GM23338 (cell line): ENCODE measurements at regions not wholly inside any gene's neighbourhood (a gene's known extent, or its start where the extent isn't known, plus 50 kb on each side); places are given as distances from the start of the nearest gene placed in this dataset.

Source experiments
- ATAC-seq: fragments of 200-7000 bp; cut with Tn5 transposase; 3 replicates; pipeline ENCODE4 v1.9.1; 2020
- DNase-seq: peaks from one replicate; pipeline ENCODE4 v3.0.0-alpha.2; 2015; ENCODE audit warnings: low spot score
- H2AFZ ChIP-seq: fragments of 200-600 bp; sonication (generic); 2 replicates; pipeline ENCODE4 v1.8.0; 2016; ENCODE audit warnings: antibody characterized with exemption, mild to moderate bottlenecking, moderate library complexity
- H3F3A ChIP-seq: fragments of 200-600 bp; sonication (generic); replicated peaks from 2 replicates; pipeline ENCODE4 v1.8.0; 2017; ENCODE audit warnings: antibody characterized with exemption, mixed run types, low read depth
- H3K27ac ChIP-seq: fragments of 200-600 bp; sonication (generic); 2 replicates; pipeline ENCODE4 v1.6.1; 2016; ENCODE audit warnings: low read depth
- H3K27me3 ChIP-seq: fragments of 200-600 bp; sonication (generic); 2 replicates; pipeline ENCODE4 v1.8.0; 2016; ENCODE audit warnings: mild to moderate bottlenecking, mixed run types, moderate library complexity; ENCODE audit not compliant: insufficient read depth
- H3K36me3 ChIP-seq: fragments of 200-600 bp; sonication (generic); 2 replicates; pipeline ENCODE4 v1.8.0; 2016; ENCODE audit warnings: mild to moderate bottlenecking; ENCODE audit not compliant: insufficient read depth
- H3K4me1 ChIP-seq: fragments of 200-600 bp; sonication (generic); 2 replicates; pipeline ENCODE4 v1.8.0; 2016; ENCODE audit warnings: mild to moderate bottlenecking, moderate library complexity; ENCODE audit not compliant: insufficient read depth
- H3K4me2 ChIP-seq: fragments of 200-600 bp; sonication (generic); 2 replicates; pipeline ENCODE4 v1.7.1; 2017; ENCODE audit warnings: mixed run types
- H3K4me3 ChIP-seq: fragments of 200-600 bp; sonication (generic); 2 replicates; pipeline ENCODE4 v1.6.1; 2016; ENCODE audit warnings: mixed run types
- H3K79me2 ChIP-seq: fragments of 200-600 bp; sonication (generic); replicated peaks from 2 replicates; pipeline ENCODE4 v1.8.0; 2017; ENCODE audit warnings: mild to moderate bottlenecking; ENCODE audit not compliant: insufficient read depth
- H3K9me2 ChIP-seq: fragments of 200-600 bp; sonication (generic); 2 replicates; pipeline ENCODE4 v1.8.0; 2017; ENCODE audit not compliant: insufficient read depth
- H4K20me1 ChIP-seq: fragments of 200-600 bp; sonication (generic); replicated peaks from 2 replicates; pipeline ENCODE4 v1.8.0; 2017; ENCODE audit warnings: mild to moderate bottlenecking; ENCODE audit not compliant: insufficient read depth
- H3K27ac Mint-ChIP-seq: 2 replicates; pipeline ENCODE4 v1.8.0; 2020; ENCODE audit warnings: inconsistent platforms, mild to moderate bottlenecking, moderate library complexity, mixed read lengths
- H3K27me3 Mint-ChIP-seq: 3 replicates; pipeline ENCODE4 v1.8.0; 2022; ENCODE audit warnings: low read depth, mild to moderate bottlenecking, moderate library complexity, mixed read lengths, inconsistent platforms; ENCODE audit not compliant: insufficient read depth, poor library complexity
- H3K36me3 Mint-ChIP-seq: 3 replicates; pipeline ENCODE4 v1.8.0; 2021; ENCODE audit warnings: low read depth, mild to moderate bottlenecking, inconsistent platforms, moderate library complexity, mixed read lengths
- H3K4me1 Mint-ChIP-seq: 3 replicates; pipeline ENCODE4 v1.8.0; 2020; ENCODE audit warnings: mild to moderate bottlenecking, inconsistent platforms, mixed read lengths
- H3K4me3 Mint-ChIP-seq: 3 replicates; pipeline ENCODE4 v1.8.0; 2021; ENCODE audit warnings: moderate library complexity, mild to moderate bottlenecking, inconsistent platforms, mixed read lengths
- H3K9me3 Mint-ChIP-seq: 3 replicates; pipeline ENCODE4 v1.8.0; 2020; ENCODE audit warnings: moderate library complexity, mild to moderate bottlenecking, inconsistent platforms, mixed read lengths
- CREB1 ChIP-seq: fragments of 250-450 bp; sonication (Bioruptor Pico); IDR thresholded peaks from 2 replicates; pipeline ENCODE4 v1.5.0; 2020; ENCODE audit warnings: low read depth, mild to moderate bottlenecking, moderate library complexity
- EZH2 ChIP-seq: fragments of 200-600 bp; sonication (generic); IDR thresholded peaks from one replicate; pipeline ENCODE4 v1.8.0; 2017; ENCODE audit warnings: antibody characterized with exemption, mild to moderate bottlenecking, low read depth; ENCODE audit not compliant: unreplicated experiment
- JUNB ChIP-seq: IDR thresholded peaks from one replicate; pipeline ENCODE4 v1.6.1; 2016; ENCODE audit warnings: antibody characterized with exemption; ENCODE audit not compliant: unreplicated experiment
- NANOG ChIP-seq: IDR thresholded peaks from 2 replicates; pipeline ENCODE4 v1.6.1; 2016; ENCODE audit warnings: antibody characterized with exemption, borderline replicate concordance
- POLR2AphosphoS5 ChIP-seq: IDR thresholded peaks from 2 replicates; pipeline ENCODE4 v1.6.1; 2016; ENCODE audit warnings: antibody characterized with exemption, low read depth
- STAT1 ChIP-seq: IDR thresholded peaks from one replicate; pipeline ENCODE4 v1.6.1; 2016; ENCODE audit warnings: antibody characterized with exemption; ENCODE audit not compliant: unreplicated experiment
- ZNF114 ChIP-seq: fragments of 250-450 bp; sonication (Bioruptor Pico); IDR thresholded peaks from 2 replicates; pipeline ENCODE4 v1.5.0; 2020; ENCODE audit warnings: mild to moderate bottlenecking, moderate library complexity
- TF ChIP-seq, protein P1 (sequence below): IDR thresholded peaks from one replicate; pipeline ENCODE4 v1.6.1; 2018; ENCODE audit warnings: antibody characterized with exemption; ENCODE audit not compliant: unreplicated experiment
- TF ChIP-seq, protein P2 (sequence below): IDR thresholded peaks from 2 replicates; pipeline ENCODE4 v1.6.1; 2016; ENCODE audit warnings: antibody characterized with exemption
- TF ChIP-seq, protein P3 (sequence below), 2 experiments: fragments of 200-600 bp in 1 of 2; sonication (generic) in 1 of 2; conservative IDR thresholded peaks; 2 replicates each; pipeline versions ENCODE4 v1.5.1 to v1.6.1; 2016 to 2017; ENCODE audit warnings: antibody characterized with exemption in 2 of 2, low read depth in 2 of 2, mild to moderate bottlenecking in 2 of 2, moderate library complexity in 1 of 2
- TF ChIP-seq, protein P4 (sequence below): fragments of 250-450 bp; sonication (Bioruptor Pico); IDR thresholded peaks from 2 replicates; pipeline ENCODE4 v1.5.0; 2020; ENCODE audit warnings: mild to moderate bottlenecking, moderate library complexity

DNA sequence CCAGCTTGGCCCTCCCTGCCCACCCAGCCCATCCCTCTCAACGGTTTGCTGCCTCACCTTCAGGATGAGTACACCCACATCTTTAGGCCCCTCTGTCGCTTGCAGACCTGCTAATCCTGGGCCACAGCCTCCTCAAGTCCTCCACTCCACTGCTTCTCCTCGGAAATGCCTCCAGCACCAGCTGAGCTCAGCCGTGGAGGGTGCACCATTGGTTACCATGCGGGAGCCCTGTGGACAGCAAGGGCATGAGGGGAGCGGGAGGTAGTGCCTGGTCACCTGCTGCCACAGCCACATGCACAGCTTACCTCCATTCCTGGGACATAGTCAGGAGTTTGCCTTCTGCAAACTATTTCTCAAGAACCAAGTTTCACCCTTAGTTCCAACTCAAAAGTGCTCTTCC is 286.3 kb upstream of the ZMIZ1 start (continued):
- TF ChIP-seq, protein P1, sequence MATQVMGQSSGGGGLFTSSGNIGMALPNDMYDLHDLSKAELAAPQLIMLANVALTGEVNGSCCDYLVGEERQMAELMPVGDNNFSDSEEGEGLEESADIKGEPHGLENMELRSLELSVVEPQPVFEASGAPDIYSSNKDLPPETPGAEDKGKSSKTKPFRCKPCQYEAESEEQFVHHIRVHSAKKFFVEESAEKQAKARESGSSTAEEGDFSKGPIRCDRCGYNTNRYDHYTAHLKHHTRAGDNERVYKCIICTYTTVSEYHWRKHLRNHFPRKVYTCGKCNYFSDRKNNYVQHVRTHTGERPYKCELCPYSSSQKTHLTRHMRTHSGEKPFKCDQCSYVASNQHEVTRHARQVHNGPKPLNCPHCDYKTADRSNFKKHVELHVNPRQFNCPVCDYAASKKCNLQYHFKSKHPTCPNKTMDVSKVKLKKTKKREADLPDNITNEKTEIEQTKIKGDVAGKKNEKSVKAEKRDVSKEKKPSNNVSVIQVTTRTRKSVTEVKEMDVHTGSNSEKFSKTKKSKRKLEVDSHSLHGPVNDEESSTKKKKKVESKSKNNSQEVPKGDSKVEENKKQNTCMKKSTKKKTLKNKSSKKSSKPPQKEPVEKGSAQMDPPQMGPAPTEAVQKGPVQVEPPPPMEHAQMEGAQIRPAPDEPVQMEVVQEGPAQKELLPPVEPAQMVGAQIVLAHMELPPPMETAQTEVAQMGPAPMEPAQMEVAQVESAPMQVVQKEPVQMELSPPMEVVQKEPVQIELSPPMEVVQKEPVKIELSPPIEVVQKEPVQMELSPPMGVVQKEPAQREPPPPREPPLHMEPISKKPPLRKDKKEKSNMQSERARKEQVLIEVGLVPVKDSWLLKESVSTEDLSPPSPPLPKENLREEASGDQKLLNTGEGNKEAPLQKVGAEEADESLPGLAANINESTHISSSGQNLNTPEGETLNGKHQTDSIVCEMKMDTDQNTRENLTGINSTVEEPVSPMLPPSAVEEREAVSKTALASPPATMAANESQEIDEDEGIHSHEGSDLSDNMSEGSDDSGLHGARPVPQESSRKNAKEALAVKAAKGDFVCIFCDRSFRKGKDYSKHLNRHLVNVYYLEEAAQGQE: no peak
- TF ChIP-seq, protein P2, sequence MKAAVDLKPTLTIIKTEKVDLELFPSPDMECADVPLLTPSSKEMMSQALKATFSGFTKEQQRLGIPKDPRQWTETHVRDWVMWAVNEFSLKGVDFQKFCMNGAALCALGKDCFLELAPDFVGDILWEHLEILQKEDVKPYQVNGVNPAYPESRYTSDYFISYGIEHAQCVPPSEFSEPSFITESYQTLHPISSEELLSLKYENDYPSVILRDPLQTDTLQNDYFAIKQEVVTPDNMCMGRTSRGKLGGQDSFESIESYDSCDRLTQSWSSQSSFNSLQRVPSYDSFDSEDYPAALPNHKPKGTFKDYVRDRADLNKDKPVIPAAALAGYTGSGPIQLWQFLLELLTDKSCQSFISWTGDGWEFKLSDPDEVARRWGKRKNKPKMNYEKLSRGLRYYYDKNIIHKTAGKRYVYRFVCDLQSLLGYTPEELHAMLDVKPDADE: no peak
- TF ChIP-seq STAT1: no peak
- TF ChIP-seq NANOG: no peak
- TF ChIP-seq ZNF114 (CRISPR knock-in tag): no peak
- TF ChIP-seq EZH2: no peak
- no peak for TF ChIP-seq CREB1
- TF ChIP-seq, protein P3, sequence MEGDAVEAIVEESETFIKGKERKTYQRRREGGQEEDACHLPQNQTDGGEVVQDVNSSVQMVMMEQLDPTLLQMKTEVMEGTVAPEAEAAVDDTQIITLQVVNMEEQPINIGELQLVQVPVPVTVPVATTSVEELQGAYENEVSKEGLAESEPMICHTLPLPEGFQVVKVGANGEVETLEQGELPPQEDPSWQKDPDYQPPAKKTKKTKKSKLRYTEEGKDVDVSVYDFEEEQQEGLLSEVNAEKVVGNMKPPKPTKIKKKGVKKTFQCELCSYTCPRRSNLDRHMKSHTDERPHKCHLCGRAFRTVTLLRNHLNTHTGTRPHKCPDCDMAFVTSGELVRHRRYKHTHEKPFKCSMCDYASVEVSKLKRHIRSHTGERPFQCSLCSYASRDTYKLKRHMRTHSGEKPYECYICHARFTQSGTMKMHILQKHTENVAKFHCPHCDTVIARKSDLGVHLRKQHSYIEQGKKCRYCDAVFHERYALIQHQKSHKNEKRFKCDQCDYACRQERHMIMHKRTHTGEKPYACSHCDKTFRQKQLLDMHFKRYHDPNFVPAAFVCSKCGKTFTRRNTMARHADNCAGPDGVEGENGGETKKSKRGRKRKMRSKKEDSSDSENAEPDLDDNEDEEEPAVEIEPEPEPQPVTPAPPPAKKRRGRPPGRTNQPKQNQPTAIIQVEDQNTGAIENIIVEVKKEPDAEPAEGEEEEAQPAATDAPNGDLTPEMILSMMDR (conservative IDR thresholded peaks at IDR 0.05; ENCODE audit: low read depth in 2 of 2): no peak
- TF ChIP-seq POLR2AphosphoS5: no peak

DNA sequence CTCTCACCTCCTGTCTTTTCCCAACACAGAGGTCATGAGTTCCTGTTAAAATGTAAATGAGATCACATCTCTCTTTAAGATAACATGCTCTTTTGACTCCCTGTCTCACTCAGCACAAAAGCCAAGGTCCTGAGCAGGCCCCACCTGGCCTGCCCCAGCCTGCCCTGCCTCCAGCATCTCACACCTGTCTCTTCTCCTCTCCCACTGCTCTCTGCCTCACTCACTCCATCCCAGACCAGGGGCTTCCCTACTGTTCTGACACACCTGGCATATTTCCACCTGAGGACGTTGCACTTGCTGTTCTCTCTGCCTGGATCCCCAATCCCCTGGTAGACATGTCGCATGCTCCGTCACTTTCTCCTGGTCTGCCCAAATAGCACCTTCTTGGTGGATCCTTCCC is 285.0 kb upstream of the ZMIZ1 start:
- Mint-ChIP-seq H3K27ac (no peak overlapping the region), H3K9me3 (no peaks in the 10 kb centered on the region; the same call in 2 of the 3 replicates), H3K4me3 (no peak overlapping the region), H3K27me3 (peaks cover 2% of the 10 kb centered on the region), H3K36me3 (0 out of 3 replicates have a peak, but pooled peaks cover 4% of the 10 kb centered on the region), H3K4me1 (no peaks in the 10 kb centered on the region)
- no peak overlapping the region for H3K4me2 ChIP-seq
- no peaks in the 10 kb centered on the region for H3K4me1 ChIP-seq
- H2AFZ ChIP-seq: no peak overlapping the region
- no peaks in the 10 kb centered on the region for H3K27me3 ChIP-seq
- H3K36me3 ChIP-seq: no peaks in the 10 kb centered on the region
- H3K79me2 ChIP-seq: no peaks in the 10 kb centered on the region
- DNase-seq: no peak
- no peak for ATAC-seq
- no peaks in the 10 kb centered on the region for H3F3A ChIP-seq
- no peaks in the 10 kb centered on the region for H3K9me2 ChIP-seq
- H3K4me3 ChIP-seq: no peak overlapping the region
- H4K20me1 ChIP-seq: no peaks in the 10 kb centered on the region
- no peak overlapping the region for H3K27ac ChIP-seq
- TF ChIP-seq EZH2 (no peak), ZNF114 (CRISPR knock-in tag) (no peak), NANOG (no peak), JUNB (no peak)
- TF ChIP-seq, protein P2: no peak
- TF ChIP-seq, protein P4, sequence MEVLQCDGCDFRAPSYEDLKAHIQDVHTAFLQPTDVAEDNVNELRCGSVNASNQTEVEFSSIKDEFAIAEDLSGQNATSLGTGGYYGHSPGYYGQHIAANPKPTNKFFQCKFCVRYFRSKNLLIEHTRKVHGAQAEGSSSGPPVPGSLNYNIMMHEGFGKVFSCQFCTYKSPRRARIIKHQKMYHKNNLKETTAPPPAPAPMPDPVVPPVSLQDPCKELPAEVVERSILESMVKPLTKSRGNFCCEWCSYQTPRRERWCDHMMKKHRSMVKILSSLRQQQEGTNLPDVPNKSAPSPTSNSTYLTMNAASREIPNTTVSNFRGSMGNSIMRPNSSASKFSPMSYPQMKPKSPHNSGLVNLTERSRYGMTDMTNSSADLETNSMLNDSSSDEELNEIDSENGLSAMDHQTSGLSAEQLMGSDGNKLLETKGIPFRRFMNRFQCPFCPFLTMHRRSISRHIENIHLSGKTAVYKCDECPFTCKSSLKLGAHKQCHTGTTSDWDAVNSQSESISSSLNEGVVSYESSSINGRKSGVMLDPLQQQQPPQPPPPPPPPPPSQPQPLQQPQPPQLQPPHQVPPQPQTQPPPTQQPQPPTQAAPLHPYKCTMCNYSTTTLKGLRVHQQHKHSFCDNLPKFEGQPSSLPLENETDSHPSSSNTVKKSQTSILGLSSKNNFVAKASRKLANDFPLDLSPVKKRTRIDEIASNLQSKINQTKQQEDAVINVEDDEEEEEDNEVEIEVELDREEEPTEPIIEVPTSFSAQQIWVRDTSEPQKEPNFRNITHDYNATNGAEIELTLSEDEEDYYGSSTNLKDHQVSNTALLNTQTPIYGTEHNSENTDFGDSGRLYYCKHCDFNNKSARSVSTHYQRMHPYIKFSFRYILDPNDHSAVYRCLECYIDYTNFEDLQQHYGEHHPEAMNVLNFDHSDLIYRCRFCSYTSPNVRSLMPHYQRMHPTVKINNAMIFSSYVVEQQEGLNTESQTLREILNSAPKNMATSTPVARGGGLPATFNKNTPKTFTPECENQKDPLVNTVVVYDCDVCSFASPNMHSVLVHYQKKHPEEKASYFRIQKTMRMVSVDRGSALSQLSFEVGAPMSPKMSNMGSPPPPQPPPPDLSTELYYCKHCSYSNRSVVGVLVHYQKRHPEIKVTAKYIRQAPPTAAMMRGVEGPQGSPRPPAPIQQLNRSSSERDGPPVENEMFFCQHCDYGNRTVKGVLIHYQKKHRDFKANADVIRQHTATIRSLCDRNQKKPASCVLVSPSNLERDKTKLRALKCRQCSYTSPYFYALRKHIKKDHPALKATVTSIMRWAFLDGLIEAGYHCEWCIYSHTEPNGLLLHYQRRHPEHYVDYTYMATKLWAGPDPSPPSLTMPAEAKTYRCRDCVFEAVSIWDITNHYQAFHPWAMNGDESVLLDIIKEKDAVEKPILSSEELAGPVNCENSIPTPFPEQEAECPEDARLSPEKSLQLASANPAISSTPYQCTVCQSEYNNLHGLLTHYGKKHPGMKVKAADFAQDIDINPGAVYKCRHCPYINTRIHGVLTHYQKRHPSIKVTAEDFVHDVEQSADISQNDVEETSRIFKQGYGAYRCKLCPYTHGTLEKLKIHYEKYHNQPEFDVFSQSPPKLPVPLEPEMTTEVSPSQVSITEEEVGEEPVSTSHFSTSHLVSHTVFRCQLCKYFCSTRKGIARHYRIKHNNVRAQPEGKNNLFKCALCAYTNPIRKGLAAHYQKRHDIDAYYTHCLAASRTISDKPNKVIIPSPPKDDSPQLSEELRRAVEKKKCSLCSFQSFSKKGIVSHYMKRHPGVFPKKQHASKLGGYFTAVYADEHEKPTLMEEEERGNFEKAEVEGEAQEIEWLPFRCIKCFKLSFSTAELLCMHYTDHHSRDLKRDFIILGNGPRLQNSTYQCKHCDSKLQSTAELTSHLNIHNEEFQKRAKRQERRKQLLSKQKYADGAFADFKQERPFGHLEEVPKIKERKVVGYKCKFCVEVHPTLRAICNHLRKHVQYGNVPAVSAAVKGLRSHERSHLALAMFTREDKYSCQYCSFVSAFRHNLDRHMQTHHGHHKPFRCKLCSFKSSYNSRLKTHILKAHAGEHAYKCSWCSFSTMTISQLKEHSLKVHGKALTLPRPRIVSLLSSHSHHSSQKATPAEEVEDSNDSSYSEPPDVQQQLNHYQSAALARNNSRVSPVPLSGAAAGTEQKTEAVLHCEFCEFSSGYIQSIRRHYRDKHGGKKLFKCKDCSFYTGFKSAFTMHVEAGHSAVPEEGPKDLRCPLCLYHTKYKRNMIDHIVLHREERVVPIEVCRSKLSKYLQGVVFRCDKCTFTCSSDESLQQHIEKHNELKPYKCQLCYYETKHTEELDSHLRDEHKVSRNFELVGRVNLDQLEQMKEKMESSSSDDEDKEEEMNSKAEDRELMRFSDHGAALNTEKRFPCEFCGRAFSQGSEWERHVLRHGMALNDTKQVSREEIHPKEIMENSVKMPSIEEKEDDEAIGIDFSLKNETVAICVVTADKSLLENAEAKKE: no peak
